Chondrocyte (in vitro differentiated cells): ENCODE measurements at regions not wholly inside any gene's neighbourhood (a gene's known extent, or its start where the extent isn't known, plus 50 kb on each side); places are given as distances from the start of the nearest gene placed in this dataset.

Experiments
- DNase-seq: peaks from one replicate; pipeline ENCODE4 v3.0.0; 2021; ENCODE audit warnings: mixed read lengths, low spot score
- H3K27ac Mint-ChIP-seq: one replicate; pipeline ENCODE4 v1.8.0; 2021; ENCODE audit warnings: mild to moderate bottlenecking, moderate library complexity, mixed read lengths; ENCODE audit not compliant: unreplicated experiment
- H3K27me3 Mint-ChIP-seq: 2 replicates; pipeline ENCODE4 v1.8.0; 2021; ENCODE audit warnings: low read depth, mixed read lengths
- H3K36me3 Mint-ChIP-seq: 2 replicates; pipeline ENCODE4 v1.8.0; 2021; ENCODE audit warnings: low read depth, mixed read lengths
- H3K4me1 Mint-ChIP-seq: 2 replicates; pipeline ENCODE4 v1.8.0; 2021; ENCODE audit warnings: low read depth, mild to moderate bottlenecking, mixed read lengths
- H3K4me3 Mint-ChIP-seq: one replicate; pipeline ENCODE4 v1.8.0; 2021; ENCODE audit warnings: mild to moderate bottlenecking, moderate library complexity, mixed read lengths; ENCODE audit not compliant: unreplicated experiment
- H3K9me3 Mint-ChIP-seq: 2 replicates; pipeline ENCODE4 v1.8.0; 2021; ENCODE audit warnings: low read depth, mixed read lengths
- CTCF ChIP-seq: fragments of 200-600 bp; sonication (generic); IDR thresholded peaks from 2 replicates; pipeline ENCODE4 v1.5.0; 2021; ENCODE audit warnings: antibody characterized with exemption, mild to moderate bottlenecking, moderate library complexity

GRCh38 chr3:162021206-162021605 lies 524.6 kb downstream of the OTOL1 start:
- no peak for DNase-seq
- Mint-ChIP-seq H3K27me3 (peaks cover 2% of the 10 kb centered on the region), H3K9me3 (no peaks in the 10 kb centered on the region), H3K27ac (no peak overlapping the region), H3K4me3 (no peak overlapping the region), H3K4me1 (peaks cover 9% of the 10 kb centered on the region), H3K36me3 (no peaks in the 10 kb centered on the region)
- no peak for TF ChIP-seq CTCF

GRCh38 chr3:162022911-162023310 lies 526.3 kb downstream of the OTOL1 start:
- no peaks in the 10 kb centered on the region for H3K36me3 Mint-ChIP-seq
- no peak overlapping the region for H3K27ac Mint-ChIP-seq
- no peak for DNase-seq
- peaks cover 12% of the 10 kb centered on the region for H3K4me1 Mint-ChIP-seq
- H3K27me3 Mint-ChIP-seq = peaks cover 2% of the 10 kb centered on the region
- TF ChIP-seq CTCF = no peak
- H3K9me3 Mint-ChIP-seq = no peaks in the 10 kb centered on the region
- no peak overlapping the region for H3K4me3 Mint-ChIP-seq

- no peak overlapping the region for H3K27ac Mint-ChIP-seq
- no peaks in the 10 kb centered on the region for H3K36me3 Mint-ChIP-seq
- TF ChIP-seq CTCF = no peak
- no peaks in the 10 kb centered on the region for H3K9me3 Mint-ChIP-seq
- no peak overlapping the region for H3K4me3 Mint-ChIP-seq
- peaks cover 7% of the 10 kb centered on the region for H3K4me1 Mint-ChIP-seq
- no peak for DNase-seq
- H3K27me3 Mint-ChIP-seq = peaks cover 2% of the 10 kb centered on the region
Observed at GRCh38 chr3:162029736-162030135, 533.1 kb downstream of the OTOL1 start.

GRCh38 chr3:162034368-162034767 lies 537.8 kb downstream of the OTOL1 start:
- TF ChIP-seq CTCF = no peak
- no peaks in the 10 kb centered on the region for H3K9me3 Mint-ChIP-seq
- no peaks in the 10 kb centered on the region for H3K27me3 Mint-ChIP-seq
- no peak for DNase-seq
- H3K27ac Mint-ChIP-seq = no peak overlapping the region
- no peaks in the 10 kb centered on the region for H3K36me3 Mint-ChIP-seq
- no peak overlapping the region for H3K4me3 Mint-ChIP-seq
- no peaks in the 10 kb centered on the region for H3K4me1 Mint-ChIP-seq

GRCh38 chr3:162041622-162042021 lies 545.0 kb downstream of the OTOL1 start:
- H3K36me3 Mint-ChIP-seq = no peaks in the 10 kb centered on the region
- H3K27me3 Mint-ChIP-seq = no peaks in the 10 kb centered on the region
- no peaks in the 10 kb centered on the region for H3K4me1 Mint-ChIP-seq
- no peak for DNase-seq
- H3K9me3 Mint-ChIP-seq = no peaks in the 10 kb centered on the region
- TF ChIP-seq CTCF = no peak
- no peak overlapping the region for H3K27ac Mint-ChIP-seq
- no peak overlapping the region for H3K4me3 Mint-ChIP-seq
